Gastroesophageal sphincter (tissue), 3 donors: ENCODE measurements at regions not wholly inside any gene's neighbourhood (a gene's known extent, or its start where the extent isn't known, plus 50 kb on each side); places are given as distances from the start of the nearest gene placed in this dataset.

Experiments
- POLR2A ChIP-seq, 2 donors: fragments of 450-650 bp; IDR thresholded peaks; one replicate each; pipeline ENCODE4 v1.6.1; 2017; ENCODE audit warnings: antibody characterized with exemption in 2 of 2, mild to moderate bottlenecking in 2 of 2, moderate library complexity in 1 of 2
- POLR2AphosphoS5 ChIP-seq: sonication (generic); formaldehyde crosslinking; IDR thresholded peaks from one replicate; pipeline ENCODE4 v1.6.1; 2017; ENCODE audit warnings: antibody characterized with exemption
- TF ChIP-seq, protein P1 (sequence below), 4 experiments: fragments of 200-600 bp in 2 of 4; fragments of 450-650 bp in 2 of 4; sonication (generic) in 1 of 4; IDR thresholded peaks; one replicate each; pipeline ENCODE4 v1.5.1; 2017 to 2019; ENCODE audit warnings: antibody characterized with exemption in 4 of 4, mild to moderate bottlenecking in 2 of 4, moderate library complexity in 2 of 4

DNA sequence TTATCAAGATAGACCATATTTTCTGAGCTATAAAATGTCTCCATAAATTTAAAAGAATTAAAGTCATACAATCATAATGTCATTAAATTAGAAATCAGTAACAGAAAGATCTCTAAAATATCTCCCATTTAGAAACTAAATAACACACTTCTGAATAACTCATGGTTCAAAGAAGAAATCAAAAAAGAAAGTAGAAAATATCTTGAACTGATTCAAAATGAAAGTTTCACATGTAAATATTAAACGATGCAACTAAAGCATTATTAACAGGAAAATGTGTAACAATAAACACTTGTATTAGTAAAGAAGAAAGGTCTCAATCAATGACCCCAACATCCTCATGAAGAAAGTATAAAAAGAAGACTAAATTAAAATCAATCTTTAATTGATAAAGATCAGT lies 50.5 kb upstream of the PZP start:
- TF ChIP-seq, protein P1, sequence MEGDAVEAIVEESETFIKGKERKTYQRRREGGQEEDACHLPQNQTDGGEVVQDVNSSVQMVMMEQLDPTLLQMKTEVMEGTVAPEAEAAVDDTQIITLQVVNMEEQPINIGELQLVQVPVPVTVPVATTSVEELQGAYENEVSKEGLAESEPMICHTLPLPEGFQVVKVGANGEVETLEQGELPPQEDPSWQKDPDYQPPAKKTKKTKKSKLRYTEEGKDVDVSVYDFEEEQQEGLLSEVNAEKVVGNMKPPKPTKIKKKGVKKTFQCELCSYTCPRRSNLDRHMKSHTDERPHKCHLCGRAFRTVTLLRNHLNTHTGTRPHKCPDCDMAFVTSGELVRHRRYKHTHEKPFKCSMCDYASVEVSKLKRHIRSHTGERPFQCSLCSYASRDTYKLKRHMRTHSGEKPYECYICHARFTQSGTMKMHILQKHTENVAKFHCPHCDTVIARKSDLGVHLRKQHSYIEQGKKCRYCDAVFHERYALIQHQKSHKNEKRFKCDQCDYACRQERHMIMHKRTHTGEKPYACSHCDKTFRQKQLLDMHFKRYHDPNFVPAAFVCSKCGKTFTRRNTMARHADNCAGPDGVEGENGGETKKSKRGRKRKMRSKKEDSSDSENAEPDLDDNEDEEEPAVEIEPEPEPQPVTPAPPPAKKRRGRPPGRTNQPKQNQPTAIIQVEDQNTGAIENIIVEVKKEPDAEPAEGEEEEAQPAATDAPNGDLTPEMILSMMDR (IDR thresholded peaks at IDR 0.05) = no peak
- TF ChIP-seq POLR2A (IDR thresholded peaks at IDR 0.05) (no peak), POLR2AphosphoS5 (no peak)
